HFF-Myc (cell line): ENCODE measurements at regions not wholly inside any gene's neighbourhood (a gene's known extent, or its start where the extent isn't known, plus 50 kb on each side); places are given as distances from the start of the nearest gene placed in this dataset.

Experiments
- DNase-seq: peaks from one replicate; pipeline ENCODE4 v3.0.0-alpha.2; 2011; ENCODE audit warnings: low read depth; ENCODE audit errors: extremely low read depth
- H3K4me3 ChIP-seq: replicated peaks from 2 replicates; pipeline ENCODE4 v1.5.1; 2011; ENCODE audit warnings: low read depth, mild to moderate bottlenecking, control low read depth, low read length
- CTCF ChIP-seq: IDR thresholded peaks from 2 replicates; pipeline ENCODE4 v1.5.1; 2012; ENCODE audit warnings: mild to moderate bottlenecking, low read depth, low read length, control low read depth; ENCODE audit errors: missing control alignments

- DNase-seq = no peak
- H3K4me3 ChIP-seq = no peak overlapping the region
- no peak for TF ChIP-seq CTCF
Observed at GRCh38 chr20:48275286-48276020, 490.2 kb upstream of the SULF2 start.

DNA sequence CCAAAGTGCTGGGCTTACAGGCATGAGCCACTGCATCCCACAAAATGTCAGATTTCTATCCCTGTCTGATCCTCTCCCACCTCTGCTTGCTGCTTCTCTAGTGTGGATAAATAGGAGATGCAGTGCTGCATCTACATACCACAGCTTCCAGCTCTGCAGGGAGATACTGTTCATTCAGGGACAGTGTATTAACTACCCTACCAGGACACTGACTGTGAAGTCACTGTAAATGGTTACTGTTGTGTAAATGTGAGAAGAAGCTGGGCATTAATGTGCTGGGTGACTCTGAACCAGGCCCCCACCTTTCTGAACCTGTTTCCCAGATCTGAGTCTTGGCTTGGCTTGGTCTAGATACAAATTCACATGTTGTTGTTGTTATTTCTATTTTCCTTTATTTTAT, 488.6 kb upstream of the SULF2 start:
- no peak for DNase-seq
- no peak overlapping the region for H3K4me3 ChIP-seq
- no peak for TF ChIP-seq CTCF

DNA sequence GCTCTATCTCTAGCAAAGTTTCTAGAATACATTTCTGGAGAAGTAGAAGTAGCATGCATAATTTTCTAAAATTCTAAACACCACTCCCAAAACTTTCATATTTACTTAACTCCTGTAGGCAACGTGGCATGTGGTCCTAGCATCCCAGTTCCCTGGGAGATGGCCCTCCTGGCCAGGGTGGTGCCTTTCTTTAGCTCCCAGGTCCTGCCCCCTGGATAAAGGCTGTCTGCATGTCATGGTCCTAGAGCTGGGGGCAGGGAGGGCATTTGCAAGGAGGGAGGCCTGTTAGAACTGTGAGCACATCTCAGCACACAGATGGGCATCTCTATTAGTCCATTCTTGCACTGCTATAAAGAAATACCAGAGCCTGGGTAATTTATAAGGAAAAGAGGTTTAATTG, 485.6 kb upstream of the SULF2 start:
- no peak for TF ChIP-seq CTCF
- no peak overlapping the region for H3K4me3 ChIP-seq
- DNase-seq = no peak

- no peak for TF ChIP-seq CTCF
- no peak overlapping the region for H3K4me3 ChIP-seq
- DNase-seq = no peak
Observed at GRCh38 chr20:48267860-48268633, 482.8 kb upstream of the SULF2 start.

DNA sequence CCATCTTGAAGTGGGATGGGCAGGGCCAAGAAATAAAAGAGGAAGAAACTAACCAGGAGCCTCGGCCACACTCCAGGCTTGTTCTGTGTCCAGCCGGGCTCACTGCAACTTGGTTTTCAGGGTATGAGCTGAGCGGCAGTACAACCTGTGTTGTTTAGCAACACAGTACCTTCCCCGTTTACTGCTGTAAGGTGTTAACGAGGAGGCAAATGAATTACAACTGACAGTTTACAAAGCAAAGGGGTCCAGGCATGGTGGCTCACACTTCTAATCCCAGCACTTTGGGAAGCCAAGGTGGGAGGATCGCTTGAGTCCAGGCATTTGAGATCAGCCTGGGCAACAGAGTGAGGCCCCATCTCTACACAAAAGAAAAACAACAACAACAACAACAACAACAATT, 481.3 kb upstream of the SULF2 start:
- no peak for DNase-seq
- H3K4me3 ChIP-seq = no peak overlapping the region
- no peak for TF ChIP-seq CTCF

GRCh38 chr20:48265791-48266190, 480.5 kb upstream of the SULF2 start:
- no peak for TF ChIP-seq CTCF
- H3K4me3 ChIP-seq = no peak overlapping the region
- no peak for DNase-seq

DNA sequence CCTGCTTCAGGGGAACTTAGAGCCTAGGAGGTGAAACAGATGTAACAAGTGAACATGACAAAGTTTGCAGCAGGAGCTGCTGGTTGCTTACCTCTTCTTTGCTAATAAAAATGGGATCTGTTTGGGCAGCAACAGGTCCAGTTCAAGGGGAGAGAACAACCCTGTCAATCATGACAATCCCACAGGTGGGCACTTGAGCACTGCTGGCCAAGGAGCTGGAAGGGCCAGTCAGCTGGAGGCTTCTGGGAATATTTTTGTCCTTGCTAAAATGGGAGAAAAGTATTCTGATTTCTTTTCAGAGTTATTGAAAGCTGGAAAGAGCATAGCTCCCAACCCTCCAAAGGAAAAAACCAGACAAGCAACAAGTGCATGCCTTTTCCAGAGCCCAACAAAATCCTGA, 477.7 kb upstream of the SULF2 start:
- no peak overlapping the region for H3K4me3 ChIP-seq
- DNase-seq = no peak
- no peak for TF ChIP-seq CTCF
